ENCODE measurements at regions not wholly inside any gene's neighbourhood (a gene's known extent, or its start where the extent isn't known, plus 50 kb on each side); places are given as distances from the start of the nearest gene placed in this dataset.

DNA sequence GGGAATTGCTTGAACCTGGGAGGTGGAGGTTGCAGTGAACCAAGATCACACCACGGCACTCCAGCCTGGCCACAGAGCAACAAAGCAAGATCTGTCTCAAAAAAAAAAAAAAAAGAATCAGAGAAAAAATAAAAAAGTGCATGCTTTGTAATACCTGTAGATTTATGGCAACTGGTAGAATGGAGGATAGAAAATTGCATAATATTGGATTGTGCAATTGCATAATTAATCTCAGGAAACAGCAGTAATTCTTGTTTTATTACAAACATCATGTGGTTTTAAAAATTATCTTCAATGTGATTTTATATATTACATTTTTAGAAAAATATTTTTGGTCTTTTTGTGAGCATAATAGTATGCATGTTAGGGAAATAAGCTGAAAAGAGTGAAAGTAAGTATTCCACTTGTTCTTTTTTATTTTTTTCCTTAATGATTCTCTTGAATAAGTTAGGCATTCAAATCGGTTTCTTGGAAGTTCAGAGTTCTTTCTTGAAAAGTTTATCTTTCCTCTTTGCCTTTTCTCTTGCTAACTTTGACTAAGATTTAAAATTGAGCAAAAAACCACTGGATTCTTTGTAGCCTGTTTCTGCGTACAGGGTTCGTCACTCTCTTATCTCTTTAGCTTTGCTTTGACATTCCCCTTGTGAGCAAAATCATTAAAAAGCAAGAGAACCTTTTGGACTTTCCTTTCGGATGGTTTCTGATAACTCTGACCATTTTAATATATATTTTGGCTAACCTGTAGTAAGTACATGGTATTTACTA lies 127.5 kb upstream of the ADAMTS5 start:
- H3K9ac ChIP-seq (ENCODE audit: insufficient read depth in 1 of 2, low read length in 2 of 2): no peak overlapping the region
- no peaks in the 10 kb centered on the region for H3K27me3 ChIP-seq (ENCODE audit: control insufficient read depth in 3 of 3, insufficient read depth in 3 of 3, low read length in 2 of 3)
- H3K4me1 ChIP-seq (ENCODE audit: control insufficient read depth in 5 of 5, insufficient read depth in 5 of 5, low read length in 5 of 5): no peaks in the 10 kb centered on the region
- H3K4me3 ChIP-seq: no peak overlapping the region
- TF ChIP-seq, protein P1, sequence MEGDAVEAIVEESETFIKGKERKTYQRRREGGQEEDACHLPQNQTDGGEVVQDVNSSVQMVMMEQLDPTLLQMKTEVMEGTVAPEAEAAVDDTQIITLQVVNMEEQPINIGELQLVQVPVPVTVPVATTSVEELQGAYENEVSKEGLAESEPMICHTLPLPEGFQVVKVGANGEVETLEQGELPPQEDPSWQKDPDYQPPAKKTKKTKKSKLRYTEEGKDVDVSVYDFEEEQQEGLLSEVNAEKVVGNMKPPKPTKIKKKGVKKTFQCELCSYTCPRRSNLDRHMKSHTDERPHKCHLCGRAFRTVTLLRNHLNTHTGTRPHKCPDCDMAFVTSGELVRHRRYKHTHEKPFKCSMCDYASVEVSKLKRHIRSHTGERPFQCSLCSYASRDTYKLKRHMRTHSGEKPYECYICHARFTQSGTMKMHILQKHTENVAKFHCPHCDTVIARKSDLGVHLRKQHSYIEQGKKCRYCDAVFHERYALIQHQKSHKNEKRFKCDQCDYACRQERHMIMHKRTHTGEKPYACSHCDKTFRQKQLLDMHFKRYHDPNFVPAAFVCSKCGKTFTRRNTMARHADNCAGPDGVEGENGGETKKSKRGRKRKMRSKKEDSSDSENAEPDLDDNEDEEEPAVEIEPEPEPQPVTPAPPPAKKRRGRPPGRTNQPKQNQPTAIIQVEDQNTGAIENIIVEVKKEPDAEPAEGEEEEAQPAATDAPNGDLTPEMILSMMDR (IDR thresholded peaks at IDR 0.05; ENCODE audit: control extremely low read depth, extremely low read depth): no peak
- H3K36me3 ChIP-seq (ENCODE audit: control insufficient read depth in 4 of 4, insufficient read depth in 4 of 4, low read length in 4 of 4): no peaks in the 10 kb centered on the region
- no peak for DNase-seq
- no peak for ATAC-seq (ENCODE audit: insufficient read depth, low FRiP score)
- no peak overlapping the region for H3K27ac ChIP-seq (ENCODE audit: low read depth in 1 of 2, low read length in 1 of 2)
- 80 to 83% methylated on average over 5 of the region's 5 CpGs for WGBS, 2 donors
- H3K9me3 ChIP-seq (ENCODE audit: control insufficient read depth in 4 of 4, insufficient read depth in 3 of 4, low read length in 3 of 4): peaks cover 0 to 4% (median 0%) of the 10 kb centered on the region in 4 donors

DNA sequence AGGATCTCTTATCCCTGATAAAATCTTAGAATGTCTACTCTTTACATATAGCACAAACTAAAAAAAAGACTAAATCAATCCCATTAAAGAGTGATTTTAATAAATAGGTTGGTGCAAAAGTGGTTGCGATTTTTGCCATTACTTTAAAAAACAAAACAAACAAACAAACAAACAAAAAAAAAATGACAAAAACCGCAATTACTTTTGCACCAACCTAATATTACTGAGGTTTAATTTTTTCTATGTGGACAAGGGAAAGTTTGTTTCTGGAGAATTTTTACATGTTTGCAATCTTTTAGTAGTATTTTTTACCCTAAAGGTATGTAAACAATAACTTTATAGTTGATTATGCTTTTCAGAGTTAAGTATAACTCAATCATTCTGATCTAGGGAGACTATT lies 119.7 kb upstream of the ADAMTS5 start:
- WGBS, 2 donors: 91 to 94% methylated on average over 2 of the region's 2 CpGs
- Histone ChIP-seq H3K4me3 (no peak overlapping the region), H3K4me1 (ENCODE audit: control insufficient read depth in 5 of 5, insufficient read depth in 5 of 5, low read length in 5 of 5) (no peaks in the 10 kb centered on the region), H3K9ac (ENCODE audit: insufficient read depth in 1 of 2, low read length in 2 of 2) (no peak overlapping the region), H3K9me3 (ENCODE audit: control insufficient read depth in 4 of 4, insufficient read depth in 3 of 4, low read length in 3 of 4) (peaks cover 0 to 3% (median 1%) of the 10 kb centered on the region in 4 donors), H3K27ac (ENCODE audit: low read depth in 1 of 2, low read length in 1 of 2) (no peak overlapping the region), H3K27me3 (ENCODE audit: control insufficient read depth in 3 of 3, insufficient read depth in 3 of 3, low read length in 2 of 3) (no peaks in the 10 kb centered on the region), H3K36me3 (ENCODE audit: control insufficient read depth in 4 of 4, insufficient read depth in 4 of 4, low read length in 4 of 4) (no peaks in the 10 kb centered on the region)
- TF ChIP-seq, protein P1 (IDR thresholded peaks at IDR 0.05; ENCODE audit: control extremely low read depth, extremely low read depth): no peak
- ATAC-seq (ENCODE audit: insufficient read depth, low FRiP score): no peak
- no peak for DNase-seq

DNA sequence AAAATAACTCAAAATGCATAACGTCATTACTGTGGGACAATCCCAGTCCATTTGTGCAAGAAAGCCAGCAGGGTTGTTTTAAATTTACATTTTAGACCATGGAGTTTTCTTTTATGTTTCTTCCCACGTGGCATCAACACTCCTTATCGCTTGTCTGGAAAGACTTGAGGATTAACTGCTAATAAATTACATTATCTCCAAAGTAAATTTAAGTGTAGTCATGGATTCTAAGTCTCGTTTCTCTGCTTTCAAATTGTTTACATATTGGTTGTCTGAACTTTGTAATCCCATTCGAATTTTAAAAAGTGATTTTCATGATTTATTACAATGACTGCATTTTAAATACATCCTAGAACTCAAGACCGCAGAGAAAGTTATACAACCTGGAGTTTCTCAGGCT lies 119.3 kb upstream of the ADAMTS5 start:
- Histone ChIP-seq H3K4me1 (ENCODE audit: control insufficient read depth in 5 of 5, insufficient read depth in 5 of 5, low read length in 5 of 5) (no peaks in the 10 kb centered on the region), H3K9me3 (ENCODE audit: control insufficient read depth in 4 of 4, insufficient read depth in 3 of 4, low read length in 3 of 4) (peaks cover 0 to 3% (median 1%) of the 10 kb centered on the region in 4 donors), H3K4me3 (no peak overlapping the region), H3K27me3 (ENCODE audit: control insufficient read depth in 3 of 3, insufficient read depth in 3 of 3, low read length in 2 of 3) (no peaks in the 10 kb centered on the region), H3K27ac (ENCODE audit: low read depth in 1 of 2, low read length in 1 of 2) (no peak overlapping the region), H3K36me3 (ENCODE audit: control insufficient read depth in 4 of 4, insufficient read depth in 4 of 4, low read length in 4 of 4) (no peaks in the 10 kb centered on the region), H3K9ac (ENCODE audit: insufficient read depth in 1 of 2, low read length in 2 of 2) (no peak overlapping the region)
- 63 to 68% methylated on average over 6 of the region's 6 CpGs for WGBS, 2 donors
- DNase-seq (peak in 2 of 3 donors; percentile 37 to 52), ATAC-seq (ENCODE audit: insufficient read depth, low FRiP score) (no peak)
- TF ChIP-seq, protein P1 (IDR thresholded peaks at IDR 0.05; ENCODE audit: control extremely low read depth, extremely low read depth): no peak

All from lung (tissue), 11 donors.